Right lobe of liver (tissue), 4 donors: ENCODE measurements at regions not wholly inside any gene's neighbourhood (a gene's known extent, or its start where the extent isn't known, plus 50 kb on each side); places are given as distances from the start of the nearest gene placed in this dataset.

Experiments used
- POLR2A ChIP-seq: fragments of 450-650 bp; IDR thresholded peaks from one replicate; pipeline ENCODE4 v1.6.1; 2017; ENCODE audit warnings: antibody characterized with exemption, mild to moderate bottlenecking
- TF ChIP-seq, protein P1 (sequence below), 4 donors: fragments of 200-600 bp in 3 of 4; fragments of 450-650 bp in 1 of 4; IDR thresholded peaks; one replicate each; pipeline versions ENCODE4 v1.5.1 to v1.8.0; 2016 to 2022; ENCODE audit warnings: antibody characterized with exemption in 4 of 4, mild to moderate bottlenecking in 2 of 4
- donor health status: DM: no; HTN: no; CAD: no.
- donor health status: DM: no; HTN: no; CAD: no.
- donor health status: DM: no; HTN: yes; CAD: no.

DNA sequence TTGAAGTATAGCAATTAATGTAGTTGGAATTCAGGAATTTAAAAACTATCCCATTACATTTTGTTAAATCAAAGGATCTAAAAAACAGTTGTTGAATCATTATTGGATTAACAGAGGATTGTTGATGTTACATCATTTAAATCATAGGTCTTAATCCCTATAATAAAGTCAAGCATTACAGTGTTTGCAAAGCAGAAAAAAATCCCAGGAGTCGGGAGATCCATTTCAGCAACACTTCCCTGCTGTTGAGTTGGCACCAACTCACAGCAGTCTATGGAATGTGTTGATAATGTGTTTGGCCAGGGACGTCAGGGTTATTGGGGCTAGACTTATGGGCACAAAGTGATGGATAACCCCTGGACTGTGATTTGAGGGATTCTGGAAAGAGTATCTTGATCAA lies 99.1 kb upstream of the TMTC1 start:
- TF ChIP-seq, protein P1, sequence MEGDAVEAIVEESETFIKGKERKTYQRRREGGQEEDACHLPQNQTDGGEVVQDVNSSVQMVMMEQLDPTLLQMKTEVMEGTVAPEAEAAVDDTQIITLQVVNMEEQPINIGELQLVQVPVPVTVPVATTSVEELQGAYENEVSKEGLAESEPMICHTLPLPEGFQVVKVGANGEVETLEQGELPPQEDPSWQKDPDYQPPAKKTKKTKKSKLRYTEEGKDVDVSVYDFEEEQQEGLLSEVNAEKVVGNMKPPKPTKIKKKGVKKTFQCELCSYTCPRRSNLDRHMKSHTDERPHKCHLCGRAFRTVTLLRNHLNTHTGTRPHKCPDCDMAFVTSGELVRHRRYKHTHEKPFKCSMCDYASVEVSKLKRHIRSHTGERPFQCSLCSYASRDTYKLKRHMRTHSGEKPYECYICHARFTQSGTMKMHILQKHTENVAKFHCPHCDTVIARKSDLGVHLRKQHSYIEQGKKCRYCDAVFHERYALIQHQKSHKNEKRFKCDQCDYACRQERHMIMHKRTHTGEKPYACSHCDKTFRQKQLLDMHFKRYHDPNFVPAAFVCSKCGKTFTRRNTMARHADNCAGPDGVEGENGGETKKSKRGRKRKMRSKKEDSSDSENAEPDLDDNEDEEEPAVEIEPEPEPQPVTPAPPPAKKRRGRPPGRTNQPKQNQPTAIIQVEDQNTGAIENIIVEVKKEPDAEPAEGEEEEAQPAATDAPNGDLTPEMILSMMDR (IDR thresholded peaks at IDR 0.05): no peak
- TF ChIP-seq POLR2A: no peak
